ENCODE measurements at regions not wholly inside any gene's neighbourhood (a gene's known extent, or its start where the extent isn't known, plus 50 kb on each side); places are given as distances from the start of the nearest gene placed in this dataset.

DNA sequence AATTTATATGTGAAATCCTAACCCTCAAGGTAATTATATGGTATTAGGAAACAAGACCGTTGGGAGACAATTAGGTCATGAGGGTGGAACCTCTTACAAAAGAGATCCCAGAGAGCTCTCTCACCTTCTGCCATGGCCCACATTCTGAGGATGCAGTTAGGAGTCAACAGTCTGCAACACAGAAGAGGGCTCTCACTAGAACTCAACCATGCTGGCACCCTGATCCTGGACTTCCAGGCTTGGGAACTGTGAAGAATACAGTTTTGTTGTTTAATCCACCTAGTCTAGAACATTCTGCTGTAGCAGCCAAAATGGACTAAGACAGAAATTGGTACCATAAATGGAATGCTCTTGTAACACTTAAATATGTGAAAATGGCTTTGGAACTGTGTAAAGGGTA is 278.8 kb upstream of the GALNTL6 start:
- TF ChIP-seq, protein P1, sequence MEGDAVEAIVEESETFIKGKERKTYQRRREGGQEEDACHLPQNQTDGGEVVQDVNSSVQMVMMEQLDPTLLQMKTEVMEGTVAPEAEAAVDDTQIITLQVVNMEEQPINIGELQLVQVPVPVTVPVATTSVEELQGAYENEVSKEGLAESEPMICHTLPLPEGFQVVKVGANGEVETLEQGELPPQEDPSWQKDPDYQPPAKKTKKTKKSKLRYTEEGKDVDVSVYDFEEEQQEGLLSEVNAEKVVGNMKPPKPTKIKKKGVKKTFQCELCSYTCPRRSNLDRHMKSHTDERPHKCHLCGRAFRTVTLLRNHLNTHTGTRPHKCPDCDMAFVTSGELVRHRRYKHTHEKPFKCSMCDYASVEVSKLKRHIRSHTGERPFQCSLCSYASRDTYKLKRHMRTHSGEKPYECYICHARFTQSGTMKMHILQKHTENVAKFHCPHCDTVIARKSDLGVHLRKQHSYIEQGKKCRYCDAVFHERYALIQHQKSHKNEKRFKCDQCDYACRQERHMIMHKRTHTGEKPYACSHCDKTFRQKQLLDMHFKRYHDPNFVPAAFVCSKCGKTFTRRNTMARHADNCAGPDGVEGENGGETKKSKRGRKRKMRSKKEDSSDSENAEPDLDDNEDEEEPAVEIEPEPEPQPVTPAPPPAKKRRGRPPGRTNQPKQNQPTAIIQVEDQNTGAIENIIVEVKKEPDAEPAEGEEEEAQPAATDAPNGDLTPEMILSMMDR (IDR thresholded peaks at IDR 0.05), result no peak
- TF ChIP-seq POLR2A (IDR thresholded peaks at IDR 0.05) (no peak), POLR2AphosphoS5 (IDR thresholded peaks at IDR 0.05) (no peak), EP300 (IDR thresholded peaks at IDR 0.05) (no peak)
